Left lobe of liver (tissue), 2 donors: ENCODE measurements at regions not wholly inside any gene's neighbourhood (a gene's known extent, or its start where the extent isn't known, plus 50 kb on each side); places are given as distances from the start of the nearest gene placed in this dataset.

ENCODE experiments used
- ATAC-seq: fragments of 200-7000 bp; cut with Tn5 transposase; one replicate; pipeline ENCODE4 v1.9.1; 2020; ENCODE audit warnings: mild to moderate bottlenecking, moderate library complexity
- DNase-seq: peaks from one replicate; pipeline ENCODE4 v3.0.0-alpha.2; 2020; ENCODE audit warnings: low spot score
- donor health status: DM: no; HTN: no; CAD: no; lungs with moderate emphysema.
- donor health status: DM: no; HTN: yes; CAD: no.

- DNase-seq (no peak), ATAC-seq (no peak)
These were observed 288.3 kb upstream of the CDH18 start for GRCh38 chr5:20276061-20276958.

- DNase-seq (no peak), ATAC-seq (no peak)
These were observed 278.1 kb upstream of the CDH18 start for GRCh38 chr5:20266066-20266465.

- DNase-seq: no peak
- ATAC-seq: no peak
These were observed 274.9 kb upstream of the CDH18 start for GRCh38 chr5:20262896-20263295.

- DNase-seq (no peak), ATAC-seq (no peak)
These were observed 266.7 kb upstream of the CDH18 start for GRCh38 chr5:20254748-20255147.

GRCh38 chr5:20248118-20248517 is 260.1 kb upstream of the CDH18 start:
- no peak for ATAC-seq
- DNase-seq: no peak

GRCh38 chr5:20245432-20245974 is 257.5 kb upstream of the CDH18 start:
- ATAC-seq (no peak), DNase-seq (no peak)

- ATAC-seq: no peak
These were observed 253.4 kb upstream of the CDH18 start for GRCh38 chr5:20241351-20241750.

GRCh38 chr5:20231040-20231439 is 243.0 kb upstream of the CDH18 start:
- ATAC-seq: no peak
- DNase-seq: no peak

More at GRCh38 chr5:20241351-20241750, 253.4 kb upstream of the CDH18 start:
- DNase-seq: no peak

- ATAC-seq (no peak), DNase-seq (no peak)
These were observed 242.0 kb upstream of the CDH18 start for GRCh38 chr5:20230010-20230409.

- ATAC-seq (no peak), DNase-seq (no peak)
These were observed 241.5 kb upstream of the CDH18 start for GRCh38 chr5:20229303-20230005.

- ATAC-seq (no peak), DNase-seq (no peak)
These were observed 237.0 kb upstream of the CDH18 start for GRCh38 chr5:20224966-20225365.

- no peak for ATAC-seq
These were observed 236.0 kb upstream of the CDH18 start for GRCh38 chr5:20224046-20224445.

GRCh38 chr5:20223451-20223850 is 235.5 kb upstream of the CDH18 start:
- DNase-seq (no peak), ATAC-seq (no peak)

More at GRCh38 chr5:20224046-20224445, 236.0 kb upstream of the CDH18 start:
- no peak for DNase-seq

- ATAC-seq (no peak), DNase-seq (no peak)
These were observed 227.3 kb upstream of the CDH18 start for GRCh38 chr5:20215257-20215656.

- DNase-seq: no peak
- ATAC-seq: no peak
These were observed 225.8 kb upstream of the CDH18 start for GRCh38 chr5:20213803-20214202.

GRCh38 chr5:20212701-20213100 is 224.7 kb upstream of the CDH18 start:
- no peak for DNase-seq
- ATAC-seq: no peak

- DNase-seq: no peak
- ATAC-seq: no peak
These were observed 178.5 kb upstream of the CDH18 start for GRCh38 chr5:20166456-20166855.

- DNase-seq: no peak
- no peak for ATAC-seq
These were observed 170.0 kb upstream of the CDH18 start for GRCh38 chr5:20158006-20158405.

GRCh38 chr5:20157089-20157488 is 169.1 kb upstream of the CDH18 start:
- DNase-seq (no peak), ATAC-seq (no peak)

GRCh38 chr5:20145240-20145639 is 157.2 kb upstream of the CDH18 start:
- DNase-seq (no peak), ATAC-seq (no peak)

GRCh38 chr5:20129501-20129900 is 141.5 kb upstream of the CDH18 start:
- DNase-seq (no peak), ATAC-seq (no peak)

- ATAC-seq (no peak), DNase-seq (no peak)
These were observed 140.3 kb upstream of the CDH18 start for GRCh38 chr5:20128343-20128742.
